Osteocyte (in vitro differentiated cells): ENCODE measurements at regions not wholly inside any gene's neighbourhood (a gene's known extent, or its start where the extent isn't known, plus 50 kb on each side); places are given as distances from the start of the nearest gene placed in this dataset.

Source experiments
- DNase-seq: peaks from one replicate; pipeline ENCODE4 v3.0.0; 2021; ENCODE audit warnings: mixed read lengths; ENCODE audit not compliant: unreplicated experiment; ENCODE audit errors: extremely low spot score
- H3K27ac Mint-ChIP-seq: one replicate; pipeline ENCODE4 v1.8.0; 2021; ENCODE audit warnings: mild to moderate bottlenecking, mixed read lengths; ENCODE audit not compliant: unreplicated experiment
- H3K27me3 Mint-ChIP-seq: one replicate; pipeline ENCODE4 v1.8.0; 2021; ENCODE audit warnings: mixed read lengths; ENCODE audit not compliant: unreplicated experiment
- H3K36me3 Mint-ChIP-seq: one replicate; pipeline ENCODE4 v1.8.0; 2021; ENCODE audit warnings: mixed read lengths; ENCODE audit not compliant: unreplicated experiment
- H3K4me1 Mint-ChIP-seq: one replicate; pipeline ENCODE4 v1.8.0; 2021; ENCODE audit warnings: mixed read lengths; ENCODE audit not compliant: unreplicated experiment
- H3K4me3 Mint-ChIP-seq: one replicate; pipeline ENCODE4 v1.8.0; 2021; ENCODE audit warnings: mild to moderate bottlenecking, moderate library complexity, mixed read lengths; ENCODE audit not compliant: unreplicated experiment
- H3K9me3 Mint-ChIP-seq: one replicate; pipeline ENCODE4 v1.8.0; 2021; ENCODE audit warnings: mixed read lengths; ENCODE audit not compliant: unreplicated experiment
- CTCF ChIP-seq: fragments of 200-600 bp; sonication (generic); IDR thresholded peaks from 2 replicates; pipeline ENCODE4 v1.5.0; 2021; ENCODE audit warnings: antibody characterized with exemption, mild to moderate bottlenecking, moderate library complexity

- DNase-seq = no peak
- Mint-ChIP-seq H3K4me1 (no peaks in the 10 kb centered on the region), H3K27me3 (peaks cover 14% of the 10 kb centered on the region), H3K4me3 (no peak overlapping the region), H3K9me3 (no peaks in the 10 kb centered on the region), H3K36me3 (no peaks in the 10 kb centered on the region), H3K27ac (no peak overlapping the region)
- no peak for TF ChIP-seq CTCF
These were observed 56.0 kb upstream of the HAND2 start for GRCh38 chr4:173585876-173586572.

GRCh38 chr4:173584506-173584905 lies 54.5 kb upstream of the HAND2 start:
- peaks cover 15% of the 10 kb centered on the region for H3K27me3 Mint-ChIP-seq
- H3K9me3 Mint-ChIP-seq = no peaks in the 10 kb centered on the region

More at GRCh38 chr4:173584506-173584905, 54.5 kb upstream of the HAND2 start:
- TF ChIP-seq CTCF = no peak
- no peak overlapping the region for H3K27ac Mint-ChIP-seq
- H3K4me1 Mint-ChIP-seq = no peaks in the 10 kb centered on the region
- H3K4me3 Mint-ChIP-seq = no peak overlapping the region
- DNase-seq = no peak
- no peaks in the 10 kb centered on the region for H3K36me3 Mint-ChIP-seq
